ENCODE measurements at regions not wholly inside any gene's neighbourhood (a gene's known extent, or its start where the extent isn't known, plus 50 kb on each side); places are given as distances from the start of the nearest gene placed in this dataset.
"Not testable (repeated sequence)": the region's sequence is repeated elsewhere in the genome, so short reads cannot be mapped to it uniquely, and the experiment has no call there.

- DNase-seq (ENCODE audit: low spot score), result no peak
- intact Hi-C loops (cut with DNase I), result no loop called here
Observed at GRCh38 chr5:111995701-111996100, 238.7 kb upstream of the NREP start.

- intact Hi-C loops (cut with DNase I), result no loop called here
- no peak for DNase-seq (ENCODE audit: low spot score)
Observed at GRCh38 chr5:111993242-111993641, 236.2 kb upstream of the NREP start.

GRCh38 chr5:111984044-111984443 is 227.1 kb upstream of the NREP start:
- DNase-seq (ENCODE audit: low spot score), result no peak
- intact Hi-C loops (cut with DNase I), result no loop called here

- intact Hi-C loops (cut with DNase I), result no loop called here
- DNase-seq (ENCODE audit: low spot score), result no peak
Observed at GRCh38 chr5:111983459-111983858, 226.5 kb upstream of the NREP start.

GRCh38 chr5:111977436-111977829 is 220.4 kb upstream of the NREP start:
- DNase-seq (ENCODE audit: low spot score), result no peak
- intact Hi-C loops (cut with DNase I), result no loop called here

- intact Hi-C loops (cut with DNase I), result no loop called here
Observed at GRCh38 chr5:111976705-111977435, 219.9 kb upstream of the NREP start.

GRCh38 chr5:111975133-111975532 is 218.1 kb upstream of the NREP start:
- no peak for DNase-seq (ENCODE audit: low spot score)
- intact Hi-C loops (cut with DNase I), result no loop called here

More at GRCh38 chr5:111976705-111977435, 219.9 kb upstream of the NREP start:
- no peak for DNase-seq (ENCODE audit: low spot score)

GRCh38 chr5:111973961-111974360 is 217.0 kb upstream of the NREP start:
- intact Hi-C loops (cut with DNase I), result no loop called here
- DNase-seq (ENCODE audit: low spot score), result no peak

GRCh38 chr5:111972548-111972947 is 215.6 kb upstream of the NREP start:
- no peak for DNase-seq (ENCODE audit: low spot score)
- intact Hi-C loops (cut with DNase I), result no loop called here

GRCh38 chr5:111972080-111972479 is 215.1 kb upstream of the NREP start:
- no peak for DNase-seq (ENCODE audit: low spot score)
- intact Hi-C loops (cut with DNase I), result no loop called here

- intact Hi-C loops (cut with DNase I), result no loop called here
- no peak for DNase-seq (ENCODE audit: low spot score)
Observed at GRCh38 chr5:111968459-111968858, 211.5 kb upstream of the NREP start.

- intact Hi-C loops (cut with DNase I), result no loop called here
- DNase-seq (ENCODE audit: low spot score), result no peak
Observed at GRCh38 chr5:111967463-111967862, 210.5 kb upstream of the NREP start.

GRCh38 chr5:111966290-111966689 is 209.3 kb upstream of the NREP start:
- intact Hi-C loops (cut with DNase I), result no loop called here
- DNase-seq (ENCODE audit: low spot score), result no peak

GRCh38 chr5:111963555-111963954 is 206.6 kb upstream of the NREP start:
- no peak for DNase-seq (ENCODE audit: low spot score)
- intact Hi-C loops (cut with DNase I), result no loop called here

- DNase-seq (ENCODE audit: low spot score), result no peak
- intact Hi-C loops (cut with DNase I), result no loop called here
Observed at GRCh38 chr5:111962906-111963305, 205.9 kb upstream of the NREP start.

GRCh38 chr5:111961862-111962261 is 204.9 kb upstream of the NREP start:
- intact Hi-C loops (cut with DNase I), result no loop called here
- DNase-seq (ENCODE audit: low spot score), result no peak

- intact Hi-C loops (cut with DNase I), result no loop called here
- no peak for DNase-seq (ENCODE audit: low spot score)
Observed at GRCh38 chr5:111960476-111961215, 203.7 kb upstream of the NREP start.

- intact Hi-C loops (cut with DNase I), result no loop called here
- no peak for DNase-seq (ENCODE audit: low spot score)
Observed at GRCh38 chr5:111958851-111959250, 201.9 kb upstream of the NREP start.

- intact Hi-C loops (cut with DNase I); DNase-seq (ENCODE audit: low spot score): not testable (repeated sequence)
Observed at GRCh38 chr5:111956765-111957164, 199.8 kb upstream of the NREP start.

GRCh38 chr5:111954516-111955395 is 197.8 kb upstream of the NREP start:
- intact Hi-C loops (cut with DNase I), result no loop called here
- DNase-seq (ENCODE audit: low spot score), result no peak

Data from cardiac septum (tissue), 1 donor.